Nephron (organoid): ENCODE measurements at regions not wholly inside any gene's neighbourhood (a gene's known extent, or its start where the extent isn't known, plus 50 kb on each side); places are given as distances from the start of the nearest gene placed in this dataset.

Experiments
- H3K27ac Mint-ChIP-seq, 3 experiments: 2 replicates each; pipeline ENCODE4 v1.8.0; 2020; ENCODE audit warnings: mixed read lengths in 3 of 3, mild to moderate bottlenecking in 2 of 3, moderate library complexity in 1 of 3
- H3K27me3 Mint-ChIP-seq: 2 replicates; pipeline ENCODE4 v1.8.0; 2021; ENCODE audit warnings: low read depth, mild to moderate bottlenecking, moderate library complexity, mixed read lengths
- H3K36me3 Mint-ChIP-seq: 2 replicates; pipeline ENCODE4 v1.8.0; 2020; ENCODE audit warnings: low read depth, mixed read lengths
- H3K4me1 Mint-ChIP-seq: 2 replicates; pipeline ENCODE4 v1.8.0; 2020; ENCODE audit warnings: mixed read lengths
- H3K4me3 Mint-ChIP-seq, 3 experiments: 2 replicates each; pipeline ENCODE4 v1.8.0; 2020; ENCODE audit warnings: mild to moderate bottlenecking in 3 of 3, mixed read lengths in 3 of 3, moderate library complexity in 2 of 3
- H3K9me3 Mint-ChIP-seq: 2 replicates; pipeline ENCODE4 v1.8.0; 2020; ENCODE audit warnings: mixed read lengths
- CTCF ChIP-seq, 3 experiments: fragments of 200-600 bp; sonication (generic); IDR thresholded peaks; one replicate each; pipeline ENCODE4 v1.5.0; 2021; ENCODE audit warnings: antibody characterized with exemption in 3 of 3; ENCODE audit not compliant: unreplicated experiment in 3 of 3

GRCh38 chr16:50938932-50939331, 197.0 kb downstream of the CYLD start:
- H3K4me1 Mint-ChIP-seq, result no peaks in the 10 kb centered on the region
- no peak overlapping the region for H3K27ac Mint-ChIP-seq
- no peak overlapping the region for H3K4me3 Mint-ChIP-seq

GRCh38 chr16:50933262-50933661, 191.4 kb downstream of the CYLD start:
- H3K36me3 Mint-ChIP-seq, result no peaks in the 10 kb centered on the region
- no peak overlapping the region for H3K4me3 Mint-ChIP-seq
- no peak overlapping the region for H3K27ac Mint-ChIP-seq
- H3K9me3 Mint-ChIP-seq, result peaks cover 2% of the 10 kb centered on the region
- no peaks in the 10 kb centered on the region for H3K4me1 Mint-ChIP-seq
- TF ChIP-seq CTCF (IDR thresholded peaks at IDR 0.05; ENCODE audit: unreplicated experiment in 3 of 3), result no peak
- H3K27me3 Mint-ChIP-seq, result peaks cover 5% of the 10 kb centered on the region

More at GRCh38 chr16:50938932-50939331, 197.0 kb downstream of the CYLD start:
- Mint-ChIP-seq H3K9me3 (peaks cover 2% of the 10 kb centered on the region), H3K36me3 (no peaks in the 10 kb centered on the region), H3K27me3 (peaks cover 11% of the 10 kb centered on the region)
- TF ChIP-seq CTCF (IDR thresholded peaks at IDR 0.05; ENCODE audit: unreplicated experiment in 3 of 3), result no peak

- no peak for TF ChIP-seq CTCF (IDR thresholded peaks at IDR 0.05; ENCODE audit: unreplicated experiment in 3 of 3)
- no peaks in the 10 kb centered on the region for H3K4me1 Mint-ChIP-seq
- H3K36me3 Mint-ChIP-seq, result no peaks in the 10 kb centered on the region
- H3K27ac Mint-ChIP-seq, result no peak overlapping the region
- peaks cover 10% of the 10 kb centered on the region for H3K27me3 Mint-ChIP-seq
- H3K4me3 Mint-ChIP-seq, result no peak overlapping the region
- H3K9me3 Mint-ChIP-seq, result peaks cover 2% of the 10 kb centered on the region
Measured at GRCh38 chr16:50932348-50932935, 190.6 kb downstream of the CYLD start.

- no peaks in the 10 kb centered on the region for H3K36me3 Mint-ChIP-seq
- no peak overlapping the region for H3K4me3 Mint-ChIP-seq
- H3K27me3 Mint-ChIP-seq, result peaks cover 21% of the 10 kb centered on the region
- H3K9me3 Mint-ChIP-seq, result no peaks in the 10 kb centered on the region
- no peak for TF ChIP-seq CTCF (IDR thresholded peaks at IDR 0.05; ENCODE audit: unreplicated experiment in 3 of 3)
- no peaks in the 10 kb centered on the region for H3K4me1 Mint-ChIP-seq
- no peak overlapping the region for H3K27ac Mint-ChIP-seq
Measured at GRCh38 chr16:50928065-50928464, 186.2 kb downstream of the CYLD start.

- Mint-ChIP-seq H3K27ac (peak overlapping the region in 1 of 3 experiments; percentile 28), H3K9me3 (no peaks in the 10 kb centered on the region), H3K36me3 (no peaks in the 10 kb centered on the region), H3K27me3 (peaks cover 23% of the 10 kb centered on the region), H3K4me1 (no peaks in the 10 kb centered on the region), H3K4me3 (no peak overlapping the region)
- no peak for TF ChIP-seq CTCF (IDR thresholded peaks at IDR 0.05; ENCODE audit: unreplicated experiment in 3 of 3)
Measured at GRCh38 chr16:50925758-50926357, 184.0 kb downstream of the CYLD start.
